ENCODE measurements at regions not wholly inside any gene's neighbourhood (a gene's known extent, or its start where the extent isn't known, plus 50 kb on each side); places are given as distances from the start of the nearest gene placed in this dataset.

- H3K36me3 Mint-ChIP-seq (ENCODE audit: unreplicated experiment) = no peaks in the 10 kb centered on the region
These were observed 716.4 kb upstream of the NOVA1 start for GRCh38 chr14:27314231-27314630.

GRCh38 chr14:27315477-27315876, 717.6 kb upstream of the NOVA1 start:
- no peak for DNase-seq (ENCODE audit: extremely low spot score, unreplicated experiment)
- no peak for TF ChIP-seq CTCF (IDR thresholded peaks at IDR 0.05)
- Mint-ChIP-seq H3K27ac (ENCODE audit: unreplicated experiment) (no peak overlapping the region), H3K36me3 (ENCODE audit: unreplicated experiment) (no peaks in the 10 kb centered on the region), H3K9me3 (ENCODE audit: unreplicated experiment) (no peaks in the 10 kb centered on the region), H3K27me3 (ENCODE audit: unreplicated experiment) (no peaks in the 10 kb centered on the region), H3K4me3 (ENCODE audit: unreplicated experiment) (no peak overlapping the region), H3K4me1 (ENCODE audit: unreplicated experiment) (no peaks in the 10 kb centered on the region)

More at GRCh38 chr14:27314231-27314630, 716.4 kb upstream of the NOVA1 start:
- Mint-ChIP-seq H3K27me3 (ENCODE audit: unreplicated experiment) (no peaks in the 10 kb centered on the region), H3K4me1 (ENCODE audit: unreplicated experiment) (no peaks in the 10 kb centered on the region), H3K27ac (ENCODE audit: unreplicated experiment) (no peak overlapping the region), H3K4me3 (ENCODE audit: unreplicated experiment) (no peak overlapping the region), H3K9me3 (ENCODE audit: unreplicated experiment) (peaks cover 5% of the 10 kb centered on the region)
- no peak for DNase-seq (ENCODE audit: extremely low spot score, unreplicated experiment)
- no peak for TF ChIP-seq CTCF (IDR thresholded peaks at IDR 0.05)

GRCh38 chr14:27315947-27316346, 718.1 kb upstream of the NOVA1 start:
- H3K27ac Mint-ChIP-seq (ENCODE audit: unreplicated experiment) = no peak overlapping the region
- no peak overlapping the region for H3K4me3 Mint-ChIP-seq (ENCODE audit: unreplicated experiment)
- H3K9me3 Mint-ChIP-seq (ENCODE audit: unreplicated experiment) = no peaks in the 10 kb centered on the region
- TF ChIP-seq CTCF (IDR thresholded peaks at IDR 0.05) = no peak
- no peak for DNase-seq (ENCODE audit: extremely low spot score, unreplicated experiment)
- H3K36me3 Mint-ChIP-seq (ENCODE audit: unreplicated experiment) = no peaks in the 10 kb centered on the region
- no peaks in the 10 kb centered on the region for H3K4me1 Mint-ChIP-seq (ENCODE audit: unreplicated experiment)
- H3K27me3 Mint-ChIP-seq (ENCODE audit: unreplicated experiment) = no peaks in the 10 kb centered on the region

- no peak for TF ChIP-seq CTCF (IDR thresholded peaks at IDR 0.05)
- Mint-ChIP-seq H3K4me3 (ENCODE audit: unreplicated experiment) (no peak overlapping the region), H3K36me3 (ENCODE audit: unreplicated experiment) (no peaks in the 10 kb centered on the region), H3K9me3 (ENCODE audit: unreplicated experiment) (peaks cover 9% of the 10 kb centered on the region), H3K27me3 (ENCODE audit: unreplicated experiment) (no peaks in the 10 kb centered on the region), H3K4me1 (ENCODE audit: unreplicated experiment) (peaks cover 2% of the 10 kb centered on the region), H3K27ac (ENCODE audit: unreplicated experiment) (no peak overlapping the region)
- no peak for DNase-seq (ENCODE audit: extremely low spot score, unreplicated experiment)
These were observed 721.1 kb upstream of the NOVA1 start for GRCh38 chr14:27318774-27319420.

GRCh38 chr14:27320261-27320660, 722.4 kb upstream of the NOVA1 start:
- H3K9me3 Mint-ChIP-seq (ENCODE audit: unreplicated experiment) = peaks cover 9% of the 10 kb centered on the region
- no peak overlapping the region for H3K4me3 Mint-ChIP-seq (ENCODE audit: unreplicated experiment)
- no peaks in the 10 kb centered on the region for H3K27me3 Mint-ChIP-seq (ENCODE audit: unreplicated experiment)
- no peak for DNase-seq (ENCODE audit: extremely low spot score, unreplicated experiment)
- H3K4me1 Mint-ChIP-seq (ENCODE audit: unreplicated experiment) = peaks cover 2% of the 10 kb centered on the region
- no peaks in the 10 kb centered on the region for H3K36me3 Mint-ChIP-seq (ENCODE audit: unreplicated experiment)
- no peak for TF ChIP-seq CTCF (IDR thresholded peaks at IDR 0.05)
- H3K27ac Mint-ChIP-seq (ENCODE audit: unreplicated experiment) = no peak overlapping the region

All from osteocyte (in vitro differentiated cells).